K562 (cell line): ENCODE measurements at regions not wholly inside any gene's neighbourhood (a gene's known extent, or its start where the extent isn't known, plus 50 kb on each side); places are given as distances from the start of the nearest gene placed in this dataset.

Source experiments
- ATAC-seq: fragments of 200-7000 bp; cut with Tn5 transposase; 3 replicates; pipeline ENCODE4 v1.9.1; 2020; ENCODE audit warnings: moderate library complexity
- BruUV-seq: library from RNA; stranded (reverse); fragments of 400-500 nt; replicated peaks from 2 replicates; lab custom pipeline; 2021; lab: Mats Ljungman, UMichigan
- CTCF ChIA-PET: fragments of 300-600 bp; formaldehyde crosslinking; extraction: SDS; loops from one replicate; lab custom pipeline; 2021; ENCODE audit warnings: low intra/inter-chr PET ratio; lab: Yijun Ruan, JAX
- POLR2A ChIA-PET: fragments of 300-600, 350-650 bp; sonication (Branson Sonifier 250); formaldehyde crosslinking; extraction: SDS; loops from one replicate; lab custom pipeline; 2021; ENCODE audit warnings: antibody characterized with exemption, inconsistent platforms; lab: Yijun Ruan, JAX
- DNase-seq, 4 experiments: peaks; one replicate each; pipeline versions ENCODE4 v3.0.0 to v3.0.0-alpha.2; 2011 to 2018; ENCODE audit warnings: low spot score in 3 of 4, mixed read lengths in 3 of 4; ENCODE audit errors: extremely low read depth in 1 of 4
- FAIRE-seq: peaks from 2 replicates; lab custom pipeline; 2011; peaks lifted over from hg19 to GRCh38; lab: Jason Lieb, UNC
- H2AFZ ChIP-seq: 2 replicates; pipeline ENCODE4 v1.6.0; 2011; ENCODE audit warnings: low read depth, low read length, control low read depth, inconsistent platforms
- H3K27ac ChIP-seq: fragments of 200-600 bp; 3 replicates; pipeline ENCODE4 v1.8.0; 2011; ENCODE audit warnings: low read depth, mild to moderate bottlenecking, control low read depth, inconsistent platforms, low read length, moderate library complexity, mixed read lengths; ENCODE audit errors: extremely low read depth
- H3K27me3 ChIP-seq, 2 experiments: fragments of 300-600 bp in 1 of 2; 2 replicates in 1 of 2; 3 replicates in 1 of 2; pipeline versions ENCODE4 v1.6.0 to v1.8.0; 2011; ENCODE audit warnings: inconsistent platforms in 2 of 2, low read length in 2 of 2, mild to moderate bottlenecking in 1 of 2, mixed read lengths in 1 of 2, moderate library complexity in 1 of 2; ENCODE audit not compliant: control insufficient read depth in 2 of 2, insufficient read depth in 2 of 2
- H3K36me3 ChIP-seq: fragments of 300-600 bp; 3 replicates; pipeline ENCODE4 v1.8.0; 2011; ENCODE audit warnings: mild to moderate bottlenecking, low read length, inconsistent platforms; ENCODE audit not compliant: control insufficient read depth, insufficient read depth
- H3K4me1 ChIP-seq, 2 experiments: fragments of 200-600 bp in 1 of 2; replicated peaks in 1 of 2; 2 replicates in 1 of 2; 3 replicates in 1 of 2; pipeline versions ENCODE4 v1.5.1 to v1.8.0; 2011; ENCODE audit warnings: inconsistent platforms in 2 of 2, low read length in 2 of 2, mild to moderate bottlenecking in 1 of 2, mixed read lengths in 1 of 2, moderate library complexity in 1 of 2; ENCODE audit not compliant: control insufficient read depth in 2 of 2, insufficient read depth in 2 of 2
- H3K4me2 ChIP-seq: 2 replicates; pipeline ENCODE4 v1.6.1; 2011; ENCODE audit warnings: low read length, control low read depth, inconsistent platforms, mixed read lengths; ENCODE audit not compliant: insufficient read depth
- H3K4me3 ChIP-seq: fragments of 200-600 bp; sonication (generic), shearing (Covaris generic); 2 replicates; pipeline ENCODE4 v1.5.1; 2016; ENCODE audit warnings: control low read depth, inconsistent platforms
- H3K79me2 ChIP-seq: fragments of 200-600 bp; 3 replicates; pipeline ENCODE4 v1.8.0; 2011; ENCODE audit warnings: low read length, inconsistent platforms; ENCODE audit not compliant: control insufficient read depth, insufficient read depth
- H3K9ac ChIP-seq, 2 experiments: 2 replicates each; pipeline versions ENCODE4 v1.6.0 to v1.6.1; 2011; ENCODE audit warnings: low read depth in 2 of 2, low read length in 2 of 2, control low read depth in 1 of 2, inconsistent platforms in 1 of 2, mild to moderate bottlenecking in 1 of 2, mixed read lengths in 1 of 2; ENCODE audit not compliant: insufficient read depth in 1 of 2
- H3K9me1 ChIP-seq: one replicate; pipeline ENCODE4 v1.6.0; 2011; ENCODE audit warnings: inconsistent platforms, mild to moderate bottlenecking, low read length, moderate library complexity; ENCODE audit not compliant: control insufficient read depth, insufficient read depth
- H3K9me3 ChIP-seq: replicated peaks from 2 replicates; pipeline ENCODE4 v1.5.1; 2011; ENCODE audit warnings: low read depth, low read length, inconsistent platforms; ENCODE audit not compliant: control insufficient read depth, insufficient read depth
- H4K20me1 ChIP-seq: replicated peaks from 2 replicates; pipeline ENCODE4 v1.6.1; 2011; ENCODE audit warnings: low read length, inconsistent platforms, mixed read lengths; ENCODE audit not compliant: control insufficient read depth, insufficient read depth
- ARID3A ChIP-seq: IDR thresholded peaks from 2 replicates; pipeline ENCODE4 v1.6.1; 2012; ENCODE audit warnings: low read depth, low read length, improper control_type of control experiment, borderline replicate concordance
- CBFA2T3 ChIP-seq: fragments of 450-650 bp; IDR thresholded peaks from 2 replicates; pipeline ENCODE4 v1.6.1; 2017
- GABPB1 ChIP-seq: sonication (generic); formaldehyde crosslinking; IDR thresholded peaks from 2 replicates; pipeline ENCODE4 v1.8.0; 2022; ENCODE audit warnings: mild to moderate bottlenecking, missing genetic modification reagents
- MAFG ChIP-seq: fragments of 450-650 bp; conservative IDR thresholded peaks from 2 replicates; pipeline ENCODE4 v1.6.1; 2016; ENCODE audit warnings: missing genetic modification characterization, missing compliant biosample characterization
- RBM15 ChIP-seq: fragments of 200-400 bp; formaldehyde crosslinking; IDR thresholded peaks from 2 replicates; pipeline ENCODE4 v1.6.1; 2018; ENCODE audit warnings: mild to moderate bottlenecking, low read length, moderate library complexity; ENCODE audit not compliant: insufficient read depth
- SMARCA4 ChIP-seq: fragments of 450-650 bp; IDR thresholded peaks from 2 replicates; pipeline ENCODE4 v1.6.1; 2016
- TAL1 ChIP-seq: fragments of 450-650 bp; IDR thresholded peaks from 2 replicates; pipeline ENCODE4 v1.6.1; 2016; ENCODE audit warnings: mild to moderate bottlenecking
- ZBTB17 ChIP-seq: fragments of 450-650 bp; formaldehyde crosslinking; IDR thresholded peaks from 2 replicates; pipeline ENCODE4 v1.4.0; 2020; ENCODE audit warnings: mild to moderate bottlenecking
- WGBS: fragments of 100-300 bp; shearing (Covaris generic); methylation state at CpG from one replicate; pipeline ENCODE4 v1.1.6; 2016; ENCODE audit warnings: low coverage, mixed read lengths; ENCODE audit not compliant: insufficient coverage; ENCODE audit errors: missing lambda C conversion rate; 5-methylcytosine and 5-hydroxymethylcytosine counted together
- in situ Hi-C: fragments of 300-500 bp; cut with MboI; formaldehyde crosslinking; loops from 4 replicates; pipeline ENCODE4 v1.15.0; 2018; ENCODE audit warnings: inconsistent platforms, mixed read lengths
- intact Hi-C: fragments of 100-400 bp; cut with micrococcal nuclease; formaldehyde crosslinking; loops from 2 replicates; pipeline ENCODE4 v1.14.2; 2022
- TF ChIP-seq, protein P1 (sequence below): fragments of 250-450 bp; sonication (Bioruptor Pico); IDR thresholded peaks from 2 replicates; pipeline ENCODE4 v1.5.0; 2021; ENCODE audit warnings: mild to moderate bottlenecking, borderline replicate concordance
- TF ChIP-seq, protein P2 (sequence below): fragments of 450-650 bp; formaldehyde crosslinking; IDR thresholded peaks from 2 replicates; pipeline ENCODE4 v1.4.0; 2022; ENCODE audit warnings: missing genetic modification characterization
- TF ChIP-seq, protein P3 (sequence below): fragments of 450-650 bp; IDR thresholded peaks from 2 replicates; pipeline ENCODE4 v1.6.1; 2016; ENCODE audit warnings: antibody characterized with exemption

GRCh38 chr16:6144463-6144862, 1046.9 kb upstream of the EEF2KMT start (continued):
- TF ChIP-seq, protein P1, sequence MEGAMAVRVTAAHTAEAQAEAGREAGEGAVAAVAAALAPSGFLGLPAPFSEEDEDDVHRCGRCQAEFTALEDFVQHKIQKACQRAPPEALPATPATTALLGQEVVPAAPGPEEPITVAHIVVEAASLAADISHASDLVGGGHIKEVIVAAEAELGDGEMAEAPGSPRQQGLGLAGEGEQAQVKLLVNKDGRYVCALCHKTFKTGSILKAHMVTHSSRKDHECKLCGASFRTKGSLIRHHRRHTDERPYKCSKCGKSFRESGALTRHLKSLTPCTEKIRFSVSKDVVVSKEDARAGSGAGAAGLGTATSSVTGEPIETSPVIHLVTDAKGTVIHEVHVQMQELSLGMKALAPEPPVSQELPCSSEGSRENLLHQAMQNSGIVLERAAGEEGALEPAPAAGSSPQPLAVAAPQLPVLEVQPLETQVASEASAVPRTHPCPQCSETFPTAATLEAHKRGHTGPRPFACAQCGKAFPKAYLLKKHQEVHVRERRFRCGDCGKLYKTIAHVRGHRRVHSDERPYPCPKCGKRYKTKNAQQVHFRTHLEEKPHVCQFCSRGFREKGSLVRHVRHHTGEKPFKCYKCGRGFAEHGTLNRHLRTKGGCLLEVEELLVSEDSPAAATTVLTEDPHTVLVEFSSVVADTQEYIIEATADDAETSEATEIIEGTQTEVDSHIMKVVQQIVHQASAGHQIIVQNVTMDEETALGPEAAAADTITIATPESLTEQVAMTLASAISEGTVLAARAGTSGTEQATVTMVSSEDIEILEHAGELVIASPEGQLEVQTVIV (CRISPR knock-in tag): no peak
- no peak for TF ChIP-seq MAFG (tag)
- TF ChIP-seq SMARCA4: no peak
- TF ChIP-seq, protein P2, sequence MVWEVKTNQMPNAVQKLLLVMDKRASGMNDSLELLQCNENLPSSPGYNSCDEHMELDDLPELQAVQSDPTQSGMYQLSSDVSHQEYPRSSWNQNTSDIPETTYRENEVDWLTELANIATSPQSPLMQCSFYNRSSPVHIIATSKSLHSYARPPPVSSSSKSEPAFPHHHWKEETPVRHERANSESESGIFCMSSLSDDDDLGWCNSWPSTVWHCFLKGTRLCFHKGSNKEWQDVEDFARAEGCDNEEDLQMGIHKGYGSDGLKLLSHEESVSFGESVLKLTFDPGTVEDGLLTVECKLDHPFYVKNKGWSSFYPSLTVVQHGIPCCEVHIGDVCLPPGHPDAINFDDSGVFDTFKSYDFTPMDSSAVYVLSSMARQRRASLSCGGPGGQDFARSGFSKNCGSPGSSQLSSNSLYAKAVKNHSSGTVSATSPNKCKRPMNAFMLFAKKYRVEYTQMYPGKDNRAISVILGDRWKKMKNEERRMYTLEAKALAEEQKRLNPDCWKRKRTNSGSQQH (CRISPR knock-in tag): no peak

DNA sequence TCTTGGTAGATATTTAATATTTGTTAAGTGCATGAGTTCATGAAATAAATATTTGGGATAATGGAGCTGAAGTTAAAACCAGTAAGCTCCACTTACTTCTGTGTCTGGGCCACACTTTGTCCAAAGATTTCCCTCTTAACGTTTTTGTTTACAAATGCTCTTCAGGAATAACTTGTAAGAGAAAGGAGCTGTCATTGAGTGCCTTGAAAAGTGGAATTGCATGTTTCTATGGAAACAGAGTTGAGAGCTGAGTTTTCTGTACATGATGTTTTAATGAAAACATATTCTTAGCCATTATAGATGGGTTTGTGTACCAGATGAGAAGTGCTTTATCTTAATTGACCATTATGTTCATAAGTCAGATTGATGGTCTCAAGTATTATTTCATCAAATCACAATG, 1045.4 kb upstream of the EEF2KMT start:
- H3K27me3 ChIP-seq: no peaks in the 10 kb centered on the region
- TF ChIP-seq, protein P3, sequence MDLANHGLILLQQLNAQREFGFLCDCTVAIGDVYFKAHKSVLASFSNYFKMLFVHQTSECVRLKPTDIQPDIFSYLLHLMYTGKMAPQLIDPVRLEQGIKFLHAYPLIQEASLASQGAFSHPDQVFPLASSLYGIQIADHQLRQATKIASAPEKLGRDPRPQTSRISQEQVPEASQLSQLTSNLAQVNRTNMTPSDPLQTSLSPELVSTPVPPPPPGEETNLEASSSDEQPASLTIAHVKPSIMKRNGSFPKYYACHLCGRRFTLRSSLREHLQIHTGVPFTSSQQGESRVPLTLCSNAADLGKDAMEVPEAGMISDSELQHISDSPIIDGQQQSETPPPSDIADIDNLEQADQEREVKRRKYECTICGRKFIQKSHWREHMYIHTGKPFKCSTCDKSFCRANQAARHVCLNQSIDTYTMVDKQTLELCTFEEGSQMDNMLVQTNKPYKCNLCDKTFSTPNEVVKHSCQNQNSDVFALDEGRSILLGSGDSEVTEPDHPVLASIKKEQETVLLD: no peak
- TF ChIP-seq CBFA2T3: no peak
- TF ChIP-seq GABPB1 (CRISPR knock-in tag): no peak
- TF ChIP-seq RBM15: no peak
- no peak for TF ChIP-seq ARID3A
- TF ChIP-seq ZBTB17 (CRISPR knock-in tag): no peak
- no peak for TF ChIP-seq TAL1
- in situ Hi-C loops (no loop called here), intact Hi-C loops (no loop called here)
- no peak overlapping the region for H3K9ac ChIP-seq
- H3K4me1 ChIP-seq: no peaks in the 10 kb centered on the region
- no TSS peak for BruUV-seq
- DNase-seq (no peak), FAIRE-seq (no peak), ATAC-seq (no peak)
- H3K4me2 ChIP-seq: no peak overlapping the region
- no peaks in the 10 kb centered on the region for H4K20me1 ChIP-seq
- H3K9me1 ChIP-seq: no peaks in the 10 kb centered on the region
- 0% methylated on average over 1 of the region's 1 CpG for WGBS
- no peaks in the 10 kb centered on the region for H3K9me3 ChIP-seq
- H2AFZ ChIP-seq: no peak overlapping the region
- H3K27ac ChIP-seq: no peak overlapping the region
- no peaks in the 10 kb centered on the region for H3K36me3 ChIP-seq
- ChIA-PET CTCF (no interaction called here), POLR2A (interaction anchor here (0.6 to 1.2 kb wide), 2 partner anchors 11 to 17 kb away, joined by 3 read pairs; no protein-coding TSS in a partner anchor)
- no peak overlapping the region for H3K4me3 ChIP-seq
- no peaks in the 10 kb centered on the region for H3K79me2 ChIP-seq
